H9 (cell line): ENCODE measurements at regions not wholly inside any gene's neighbourhood (a gene's known extent, or its start where the extent isn't known, plus 50 kb on each side); places are given as distances from the start of the nearest gene placed in this dataset.

Experiments used
- DNase-seq: peaks from one replicate; pipeline ENCODE4 v3.0.0-alpha.2; 2017
- H2AFZ ChIP-seq: one replicate; pipeline ENCODE4 v1.6.1; 2013; ENCODE audit warnings: mild to moderate bottlenecking, low read length, control low read depth, moderate library complexity
- H2AK5ac ChIP-seq: 2 replicates; pipeline ENCODE4 v1.6.1; 2013; ENCODE audit warnings: low read length, control low read depth, mixed read lengths; ENCODE audit not compliant: insufficient read length
- H2BK120ac ChIP-seq: one replicate; pipeline ENCODE4 v1.6.1; 2013; ENCODE audit warnings: low read depth, mild to moderate bottlenecking, low read length, control low read depth, inconsistent platforms; ENCODE audit not compliant: poor library complexity, severe bottlenecking
- H2BK12ac ChIP-seq: 2 replicates; pipeline ENCODE4 v1.6.1; 2013; ENCODE audit warnings: low read length, control low read depth, mixed read lengths, low read depth; ENCODE audit not compliant: insufficient read length
- H2BK15ac ChIP-seq: 2 replicates; pipeline ENCODE4 v1.6.1; 2013; ENCODE audit warnings: low read depth, low read length, control low read depth
- H2BK20ac ChIP-seq: one replicate; pipeline ENCODE4 v1.6.1; 2013; ENCODE audit warnings: low read depth, mild to moderate bottlenecking, low read length, control low read depth, inconsistent platforms; ENCODE audit not compliant: poor library complexity, severe bottlenecking
- H2BK5ac ChIP-seq: 2 replicates; pipeline ENCODE4 v1.6.1; 2013; ENCODE audit warnings: low read length, control low read depth, mixed read lengths; ENCODE audit not compliant: insufficient read length
- H3K14ac ChIP-seq: 2 replicates; pipeline ENCODE4 v1.6.1; 2013; ENCODE audit warnings: low read length, control low read depth; ENCODE audit not compliant: insufficient read depth
- H3K18ac ChIP-seq: 2 replicates; pipeline ENCODE4 v1.6.1; 2013; ENCODE audit warnings: low read depth, mild to moderate bottlenecking, mixed read lengths, low read length, control low read depth; ENCODE audit not compliant: insufficient read length
- H3K23ac ChIP-seq: 2 replicates; pipeline ENCODE4 v1.6.1; 2013; ENCODE audit warnings: low read length, control low read depth, mixed read lengths, low read depth; ENCODE audit not compliant: insufficient read length
- H3K23me2 ChIP-seq: 2 replicates; pipeline ENCODE4 v1.6.1; 2013; ENCODE audit warnings: low read depth, mild to moderate bottlenecking, mixed read lengths, low read length, control low read depth; ENCODE audit not compliant: insufficient read length, poor library complexity, severe bottlenecking
- H3K27ac ChIP-seq: 2 replicates; pipeline ENCODE4 v1.5.1; 2013; ENCODE audit warnings: low read length, control low read depth, mixed read lengths, low read depth; ENCODE audit not compliant: insufficient read length
- H3K27me3 ChIP-seq: 2 replicates; pipeline ENCODE4 v1.6.1; 2013; ENCODE audit warnings: low read length, control low read depth, inconsistent platforms; ENCODE audit not compliant: insufficient read depth
- H3K4ac ChIP-seq: 2 replicates; pipeline ENCODE4 v1.6.1; 2013; ENCODE audit warnings: low read depth, mild to moderate bottlenecking, control low read depth, inconsistent platforms, low read length, moderate library complexity
- H3K4me1 ChIP-seq: 2 replicates; pipeline ENCODE4 v1.6.1; 2013; ENCODE audit warnings: low read length, control low read depth, inconsistent platforms; ENCODE audit not compliant: insufficient read depth
- H3K4me2 ChIP-seq: 2 replicates; pipeline ENCODE4 v1.6.1; 2013; ENCODE audit warnings: low read length, control low read depth, mixed read lengths; ENCODE audit not compliant: insufficient read length, insufficient read depth
- H3K56ac ChIP-seq: 2 replicates; pipeline ENCODE4 v1.6.1; 2013; ENCODE audit warnings: low read depth, mild to moderate bottlenecking, mixed read lengths, low read length, control low read depth; ENCODE audit not compliant: insufficient read length
- H3K79me1 ChIP-seq: 2 replicates; pipeline ENCODE4 v1.6.1; 2013; ENCODE audit warnings: low read depth, mild to moderate bottlenecking, moderate library complexity, low read length, control low read depth, inconsistent platforms; ENCODE audit not compliant: insufficient read depth, poor library complexity, severe bottlenecking
- H3K79me2 ChIP-seq: 2 replicates; pipeline ENCODE4 v1.6.1; 2013; ENCODE audit warnings: low read length, control low read depth, inconsistent platforms; ENCODE audit not compliant: insufficient read depth
- H3K9ac ChIP-seq: 2 replicates; pipeline ENCODE4 v1.6.1; 2013; ENCODE audit warnings: low read length, control low read depth, mixed read lengths; ENCODE audit not compliant: insufficient read length; ENCODE audit errors: extremely low read depth
- H3K9me3 ChIP-seq: one replicate; pipeline ENCODE4 v1.6.1; 2013; ENCODE audit warnings: low read depth, low read length, inconsistent platforms; ENCODE audit not compliant: control insufficient read depth
- H3T11ph ChIP-seq: one replicate; pipeline ENCODE4 v1.6.1; 2013; ENCODE audit warnings: mild to moderate bottlenecking, low read length, control low read depth, inconsistent platforms
- H4K20me1 ChIP-seq: one replicate; pipeline ENCODE4 v1.6.1; 2013; ENCODE audit not compliant: control insufficient read depth, insufficient read length, insufficient read depth
- H4K5ac ChIP-seq: 2 replicates; pipeline ENCODE4 v1.6.1; 2013; ENCODE audit warnings: low read depth, mild to moderate bottlenecking, mixed read lengths, low read length, control low read depth; ENCODE audit not compliant: insufficient read length
- H4K8ac ChIP-seq: replicated peaks from 2 replicates; pipeline ENCODE4 v1.6.1; 2013; ENCODE audit warnings: low read length, control low read depth, mixed read lengths, low read depth; ENCODE audit not compliant: insufficient read length
- H4K91ac ChIP-seq: 2 replicates; pipeline ENCODE4 v1.6.1; 2013; ENCODE audit warnings: low read depth, mild to moderate bottlenecking, moderate library complexity, mixed read lengths, low read length, control low read depth; ENCODE audit not compliant: insufficient read length
- H3K27ac Mint-ChIP-seq, 3 experiments: 2 replicates in 2 of 3; 3 replicates in 1 of 3; pipeline ENCODE4 v1.8.0; 2020 to 2021; ENCODE audit warnings: mixed read lengths in 3 of 3, mild to moderate bottlenecking in 1 of 3, moderate library complexity in 1 of 3
- H3K27me3 Mint-ChIP-seq: 2 replicates; pipeline ENCODE4 v1.8.0; 2021; ENCODE audit warnings: low read depth, mild to moderate bottlenecking, moderate library complexity, mixed read lengths
- H3K36me3 Mint-ChIP-seq, 3 experiments: 2 replicates in 2 of 3; 3 replicates in 1 of 3; pipeline ENCODE4 v1.8.0; 2020 to 2021; ENCODE audit warnings: low read depth in 3 of 3, mixed read lengths in 3 of 3; ENCODE audit not compliant: insufficient read depth in 1 of 3
- H3K4me1 Mint-ChIP-seq, 2 experiments: 2 replicates each; pipeline ENCODE4 v1.8.0; 2020; ENCODE audit warnings: mixed read lengths in 2 of 2
- H3K4me3 Mint-ChIP-seq, 2 experiments: 2 replicates in 1 of 2; 3 replicates in 1 of 2; pipeline ENCODE4 v1.8.0; 2020 to 2021; ENCODE audit warnings: mild to moderate bottlenecking in 2 of 2, mixed read lengths in 2 of 2, moderate library complexity in 1 of 2
- H3K9me3 Mint-ChIP-seq, 2 experiments: 2 replicates in 1 of 2; 3 replicates in 1 of 2; pipeline ENCODE4 v1.8.0; 2020; ENCODE audit warnings: mild to moderate bottlenecking in 2 of 2, mixed read lengths in 2 of 2, moderate library complexity in 1 of 2
- CTCF ChIP-seq: fragments of 200-600 bp; sonication (generic); conservative IDR thresholded peaks from 3 replicates; pipeline ENCODE4 v1.8.0; 2021; ENCODE audit warnings: antibody characterized with exemption, mild to moderate bottlenecking
- WGBS: extraction: QIAGEN DNeasy Blood & Tissue Kit; methylation state at CpG from one replicate; pipeline ENCODE4 v1.1.7; 2013; ENCODE audit warnings: missing lambda C conversion rate, low lambda C conversion rate, mixed read lengths; ENCODE audit not compliant: insufficient read length; ENCODE audit errors: extremely low coverage; 5-methylcytosine and 5-hydroxymethylcytosine counted together

- H3K27ac ChIP-seq, result no peak overlapping the region
- H3K27me3 ChIP-seq, result no peaks in the 10 kb centered on the region
- H4K91ac ChIP-seq, result no peak overlapping the region
- no peak overlapping the region for H4K5ac ChIP-seq
- no peaks in the 10 kb centered on the region for H3K23me2 ChIP-seq
- no peak overlapping the region for H2AFZ ChIP-seq
- H3K27ac Mint-ChIP-seq, result no peak overlapping the region
- H3K4me1 Mint-ChIP-seq, result no peaks in the 10 kb centered on the region
- no peak overlapping the region for H4K8ac ChIP-seq
- no peak for DNase-seq
- no peak overlapping the region for H3K4ac ChIP-seq
- no peaks in the 10 kb centered on the region for H3K36me3 Mint-ChIP-seq
- no peak overlapping the region for H2BK5ac ChIP-seq
- no peaks in the 10 kb centered on the region for H3K4me1 ChIP-seq
- no peak overlapping the region for H2AK5ac ChIP-seq
- H3K4me3 Mint-ChIP-seq, result no peak overlapping the region
- no peaks in the 10 kb centered on the region for H4K20me1 ChIP-seq
- no peak overlapping the region for H2BK15ac ChIP-seq
- H2BK20ac ChIP-seq, result no peak overlapping the region
- no peaks in the 10 kb centered on the region for H3K27me3 Mint-ChIP-seq
- no peak overlapping the region for H2BK120ac ChIP-seq
- no peak overlapping the region for H3K18ac ChIP-seq
- no peak overlapping the region for H3K56ac ChIP-seq
- no peaks in the 10 kb centered on the region for H3K9me3 Mint-ChIP-seq
- WGBS, result no CpG with 5 or more reads among the region's 1 CpG
- H3K23ac ChIP-seq, result no peak overlapping the region
- no peak for TF ChIP-seq CTCF
- no peaks in the 10 kb centered on the region for H3K79me2 ChIP-seq
- H3K9ac ChIP-seq, result no peak overlapping the region
- no peaks in the 10 kb centered on the region for H3K79me1 ChIP-seq
- H2BK12ac ChIP-seq, result no peak overlapping the region
- H3K14ac ChIP-seq, result no peak overlapping the region
- no peak overlapping the region for H3T11ph ChIP-seq
- H3K4me2 ChIP-seq, result no peak overlapping the region
- no peaks in the 10 kb centered on the region for H3K9me3 ChIP-seq
These were observed 978.3 kb downstream of the BCL11A start for GRCh38 chr2:59575191-59575590.
